HEK293 (cell line): ENCODE measurements at regions not wholly inside any gene's neighbourhood (a gene's known extent, or its start where the extent isn't known, plus 50 kb on each side); places are given as distances from the start of the nearest gene placed in this dataset.

Experiments used
- CTCF ChIA-PET: fragments of 350-600 bp; formaldehyde crosslinking; extraction: SDS; loops from one replicate; lab custom pipeline; 2021; ENCODE audit warnings: antibody characterized with exemption; lab: Yijun Ruan, JAX
- POLR2A ChIA-PET: fragments of 300-600 bp; formaldehyde crosslinking; extraction: SDS; loops from one replicate; lab custom pipeline; 2020; ENCODE audit warnings: antibody characterized with exemption, inconsistent platforms; lab: Yijun Ruan, JAX
- H3K27ac ChIP-seq: fragments of 200-500 bp; sonication (Bioruptor generic); 2 replicates; pipeline ENCODE4 v1.5.1; 2014; ENCODE audit warnings: low read depth, low read length, control low read depth, inconsistent platforms; ENCODE audit errors: extremely low read depth
- H3K36me3 ChIP-seq, 2 experiments: fragments of 200-500 bp in 1 of 2; sonication (Bioruptor generic) in 1 of 2; 1 replicate in 1 of 2; 2 replicates in 1 of 2; pipeline ENCODE4 v1.5.1; 2014 to 2017; ENCODE audit warnings: inconsistent platforms in 2 of 2, low read length in 2 of 2; ENCODE audit not compliant: control insufficient read depth in 2 of 2, insufficient read depth in 1 of 2
- H3K4me1 ChIP-seq: fragments of 200-500 bp; sonication (Bioruptor generic); 2 replicates; pipeline ENCODE4 v1.5.1; 2014; ENCODE audit warnings: mild to moderate bottlenecking, low read length, inconsistent platforms; ENCODE audit not compliant: control insufficient read depth, insufficient read depth
- H3K4me3 ChIP-seq: 2 replicates; pipeline ENCODE4 v1.5.1; 2011; ENCODE audit warnings: low read depth, mild to moderate bottlenecking, control low read depth, low read length, moderate library complexity
- H3K9me3 ChIP-seq: fragments of 200-500 bp; sonication (Bioruptor generic); 2 replicates; pipeline ENCODE4 v1.5.1; 2014; ENCODE audit warnings: low read depth, low read length, inconsistent platforms; ENCODE audit not compliant: control insufficient read depth, insufficient read depth
- BCL11A ChIP-seq: fragments of 450-650 bp; formaldehyde crosslinking; IDR thresholded peaks from 2 replicates; pipeline ENCODE4 v1.5.1; 2016; ENCODE audit warnings: low read depth, missing biosample characterization, missing genetic modification characterization
- KLF9 ChIP-seq: fragments of 450-650 bp; formaldehyde crosslinking; IDR thresholded peaks from 2 replicates; pipeline ENCODE4 v1.5.1; 2016; ENCODE audit warnings: missing biosample characterization, missing genetic modification characterization, low read depth
- SP7 ChIP-seq: fragments of 450-650 bp; formaldehyde crosslinking; IDR thresholded peaks from 2 replicates; pipeline ENCODE4 v1.5.1; 2016; ENCODE audit warnings: missing biosample characterization, missing genetic modification characterization
- TCF7L2 ChIP-seq: IDR thresholded peaks from 2 replicates; pipeline ENCODE4 v1.6.1; 2011; ENCODE audit warnings: low read depth, mild to moderate bottlenecking, inconsistent platforms, low read length, moderate library complexity, borderline replicate concordance
- YY2 ChIP-seq: fragments of 450-650 bp; formaldehyde crosslinking; IDR thresholded peaks from 2 replicates; pipeline ENCODE4 v1.5.1; 2016; ENCODE audit warnings: missing biosample characterization, missing genetic modification characterization
- ZBTB1 ChIP-seq: fragments of 450-650 bp; formaldehyde crosslinking; IDR thresholded peaks from 2 replicates; pipeline ENCODE4 v1.5.1; 2016; ENCODE audit warnings: missing biosample characterization, missing genetic modification characterization
- ZNF112 ChIP-seq: fragments of 450-650 bp; formaldehyde crosslinking; IDR thresholded peaks from 2 replicates; pipeline ENCODE4 v1.5.0; 2017; ENCODE audit warnings: missing biosample characterization, missing genetic modification characterization
- ZNF19 ChIP-seq: fragments of 450-650 bp; formaldehyde crosslinking; IDR thresholded peaks from 2 replicates; pipeline ENCODE4; 2016; ENCODE audit warnings: missing biosample characterization, missing genetic modification characterization, low read depth
- ZNF23 ChIP-seq: fragments of 450-650 bp; formaldehyde crosslinking; IDR thresholded peaks from 2 replicates; pipeline ENCODE4 v1.5.1; 2016; ENCODE audit warnings: missing biosample characterization, missing genetic modification characterization, borderline replicate concordance
- ZNF248 ChIP-seq: fragments of 450-650 bp; formaldehyde crosslinking; IDR thresholded peaks from 2 replicates; pipeline ENCODE4 v1.5.1; 2017; ENCODE audit warnings: missing biosample characterization, missing genetic modification characterization
- ZNF416 ChIP-seq: fragments of 450-650 bp; formaldehyde crosslinking; IDR thresholded peaks from 2 replicates; pipeline ENCODE4 v1.5.1; 2016; ENCODE audit warnings: missing biosample characterization, missing genetic modification characterization
- ZNF596 ChIP-seq: fragments of 450-650 bp; IDR thresholded peaks from 2 replicates; pipeline ENCODE4 v1.5.0; 2018; ENCODE audit warnings: missing biosample characterization, mild to moderate bottlenecking, missing genetic modification characterization, moderate library complexity
- ZNF701 ChIP-seq: fragments of 450-650 bp; formaldehyde crosslinking; IDR thresholded peaks from 2 replicates; pipeline ENCODE4 v1.5.1; 2016; ENCODE audit warnings: missing biosample characterization, missing genetic modification characterization
- ZNF837 ChIP-seq: fragments of 450-650 bp; formaldehyde crosslinking; IDR thresholded peaks from 2 replicates; pipeline ENCODE4 v1.5.1; 2016; ENCODE audit warnings: missing biosample characterization, missing genetic modification characterization
- TF ChIP-seq, protein P1 (sequence below): fragments of 450-650 bp; formaldehyde crosslinking; IDR thresholded peaks from 2 replicates; pipeline ENCODE4 v1.5.1; 2016; ENCODE audit warnings: missing biosample characterization, missing genetic modification characterization
- TF ChIP-seq, protein P2 (sequence below): fragments of 450-650 bp; formaldehyde crosslinking; IDR thresholded peaks from 2 replicates; pipeline ENCODE4 v1.5.1; 2016; ENCODE audit warnings: missing biosample characterization, missing genetic modification characterization, borderline replicate concordance
- TF ChIP-seq, protein P3 (sequence below): fragments of 450-650 bp; formaldehyde crosslinking; IDR thresholded peaks from 2 replicates; pipeline ENCODE4 v1.5.1; 2017; ENCODE audit warnings: missing biosample characterization, missing genetic modification characterization
- TF ChIP-seq, protein P4 (sequence below): fragments of 450-650 bp; IDR thresholded peaks from 2 replicates; pipeline ENCODE4 v1.5.1; 2018; ENCODE audit warnings: missing biosample characterization, missing genetic modification characterization

- TF ChIP-seq TCF7L2 (no peak), BCL11A (tag by site-specific recombination) (no peak), KLF9 (tag by site-specific recombination) (no peak), ZBTB1 (tag by site-specific recombination) (no peak), ZNF23 (tag by site-specific recombination) (no peak), ZNF416 (tag by site-specific recombination) (no peak), ZNF248 (tag by site-specific recombination) (no peak), SP7 (no peak), YY2 (no peak), ZNF837 (tag by site-specific recombination) (no peak), ZNF701 (tag by site-specific recombination) (no peak), ZNF19 (tag by site-specific recombination) (no peak), ZNF112 (tag by site-specific recombination) (no peak), ZNF596 (tag by site-specific recombination) (no peak)
- TF ChIP-seq, protein P1, sequence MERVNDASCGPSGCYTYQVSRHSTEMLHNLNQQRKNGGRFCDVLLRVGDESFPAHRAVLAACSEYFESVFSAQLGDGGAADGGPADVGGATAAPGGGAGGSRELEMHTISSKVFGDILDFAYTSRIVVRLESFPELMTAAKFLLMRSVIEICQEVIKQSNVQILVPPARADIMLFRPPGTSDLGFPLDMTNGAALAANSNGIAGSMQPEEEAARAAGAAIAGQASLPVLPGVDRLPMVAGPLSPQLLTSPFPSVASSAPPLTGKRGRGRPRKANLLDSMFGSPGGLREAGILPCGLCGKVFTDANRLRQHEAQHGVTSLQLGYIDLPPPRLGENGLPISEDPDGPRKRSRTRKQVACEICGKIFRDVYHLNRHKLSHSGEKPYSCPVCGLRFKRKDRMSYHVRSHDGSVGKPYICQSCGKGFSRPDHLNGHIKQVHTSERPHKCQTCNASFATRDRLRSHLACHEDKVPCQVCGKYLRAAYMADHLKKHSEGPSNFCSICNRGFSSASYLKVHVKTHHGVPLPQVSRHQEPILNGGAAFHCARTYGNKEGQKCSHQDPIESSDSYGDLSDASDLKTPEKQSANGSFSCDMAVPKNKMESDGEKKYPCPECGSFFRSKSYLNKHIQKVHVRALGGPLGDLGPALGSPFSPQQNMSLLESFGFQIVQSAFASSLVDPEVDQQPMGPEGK (tag by site-specific recombination) = no peak
- TF ChIP-seq, protein P2, sequence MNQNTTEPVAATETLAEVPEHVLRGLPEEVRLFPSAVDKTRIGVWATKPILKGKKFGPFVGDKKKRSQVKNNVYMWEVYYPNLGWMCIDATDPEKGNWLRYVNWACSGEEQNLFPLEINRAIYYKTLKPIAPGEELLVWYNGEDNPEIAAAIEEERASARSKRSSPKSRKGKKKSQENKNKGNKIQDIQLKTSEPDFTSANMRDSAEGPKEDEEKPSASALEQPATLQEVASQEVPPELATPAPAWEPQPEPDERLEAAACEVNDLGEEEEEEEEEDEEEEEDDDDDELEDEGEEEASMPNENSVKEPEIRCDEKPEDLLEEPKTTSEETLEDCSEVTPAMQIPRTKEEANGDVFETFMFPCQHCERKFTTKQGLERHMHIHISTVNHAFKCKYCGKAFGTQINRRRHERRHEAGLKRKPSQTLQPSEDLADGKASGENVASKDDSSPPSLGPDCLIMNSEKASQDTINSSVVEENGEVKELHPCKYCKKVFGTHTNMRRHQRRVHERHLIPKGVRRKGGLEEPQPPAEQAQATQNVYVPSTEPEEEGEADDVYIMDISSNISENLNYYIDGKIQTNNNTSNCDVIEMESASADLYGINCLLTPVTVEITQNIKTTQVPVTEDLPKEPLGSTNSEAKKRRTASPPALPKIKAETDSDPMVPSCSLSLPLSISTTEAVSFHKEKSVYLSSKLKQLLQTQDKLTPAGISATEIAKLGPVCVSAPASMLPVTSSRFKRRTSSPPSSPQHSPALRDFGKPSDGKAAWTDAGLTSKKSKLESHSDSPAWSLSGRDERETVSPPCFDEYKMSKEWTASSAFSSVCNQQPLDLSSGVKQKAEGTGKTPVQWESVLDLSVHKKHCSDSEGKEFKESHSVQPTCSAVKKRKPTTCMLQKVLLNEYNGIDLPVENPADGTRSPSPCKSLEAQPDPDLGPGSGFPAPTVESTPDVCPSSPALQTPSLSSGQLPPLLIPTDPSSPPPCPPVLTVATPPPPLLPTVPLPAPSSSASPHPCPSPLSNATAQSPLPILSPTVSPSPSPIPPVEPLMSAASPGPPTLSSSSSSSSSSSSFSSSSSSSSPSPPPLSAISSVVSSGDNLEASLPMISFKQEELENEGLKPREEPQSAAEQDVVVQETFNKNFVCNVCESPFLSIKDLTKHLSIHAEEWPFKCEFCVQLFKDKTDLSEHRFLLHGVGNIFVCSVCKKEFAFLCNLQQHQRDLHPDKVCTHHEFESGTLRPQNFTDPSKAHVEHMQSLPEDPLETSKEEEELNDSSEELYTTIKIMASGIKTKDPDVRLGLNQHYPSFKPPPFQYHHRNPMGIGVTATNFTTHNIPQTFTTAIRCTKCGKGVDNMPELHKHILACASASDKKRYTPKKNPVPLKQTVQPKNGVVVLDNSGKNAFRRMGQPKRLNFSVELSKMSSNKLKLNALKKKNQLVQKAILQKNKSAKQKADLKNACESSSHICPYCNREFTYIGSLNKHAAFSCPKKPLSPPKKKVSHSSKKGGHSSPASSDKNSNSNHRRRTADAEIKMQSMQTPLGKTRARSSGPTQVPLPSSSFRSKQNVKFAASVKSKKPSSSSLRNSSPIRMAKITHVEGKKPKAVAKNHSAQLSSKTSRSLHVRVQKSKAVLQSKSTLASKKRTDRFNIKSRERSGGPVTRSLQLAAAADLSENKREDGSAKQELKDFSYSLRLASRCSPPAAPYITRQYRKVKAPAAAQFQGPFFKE = no peak
- TF ChIP-seq, protein P3, sequence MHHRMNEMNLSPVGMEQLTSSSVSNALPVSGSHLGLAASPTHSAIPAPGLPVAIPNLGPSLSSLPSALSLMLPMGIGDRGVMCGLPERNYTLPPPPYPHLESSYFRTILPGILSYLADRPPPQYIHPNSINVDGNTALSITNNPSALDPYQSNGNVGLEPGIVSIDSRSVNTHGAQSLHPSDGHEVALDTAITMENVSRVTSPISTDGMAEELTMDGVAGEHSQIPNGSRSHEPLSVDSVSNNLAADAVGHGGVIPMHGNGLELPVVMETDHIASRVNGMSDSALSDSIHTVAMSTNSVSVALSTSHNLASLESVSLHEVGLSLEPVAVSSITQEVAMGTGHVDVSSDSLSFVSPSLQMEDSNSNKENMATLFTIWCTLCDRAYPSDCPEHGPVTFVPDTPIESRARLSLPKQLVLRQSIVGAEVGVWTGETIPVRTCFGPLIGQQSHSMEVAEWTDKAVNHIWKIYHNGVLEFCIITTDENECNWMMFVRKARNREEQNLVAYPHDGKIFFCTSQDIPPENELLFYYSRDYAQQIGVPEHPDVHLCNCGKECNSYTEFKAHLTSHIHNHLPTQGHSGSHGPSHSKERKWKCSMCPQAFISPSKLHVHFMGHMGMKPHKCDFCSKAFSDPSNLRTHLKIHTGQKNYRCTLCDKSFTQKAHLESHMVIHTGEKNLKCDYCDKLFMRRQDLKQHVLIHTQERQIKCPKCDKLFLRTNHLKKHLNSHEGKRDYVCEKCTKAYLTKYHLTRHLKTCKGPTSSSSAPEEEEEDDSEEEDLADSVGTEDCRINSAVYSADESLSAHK (tag by site-specific recombination) = no peak
- TF ChIP-seq, protein P4, sequence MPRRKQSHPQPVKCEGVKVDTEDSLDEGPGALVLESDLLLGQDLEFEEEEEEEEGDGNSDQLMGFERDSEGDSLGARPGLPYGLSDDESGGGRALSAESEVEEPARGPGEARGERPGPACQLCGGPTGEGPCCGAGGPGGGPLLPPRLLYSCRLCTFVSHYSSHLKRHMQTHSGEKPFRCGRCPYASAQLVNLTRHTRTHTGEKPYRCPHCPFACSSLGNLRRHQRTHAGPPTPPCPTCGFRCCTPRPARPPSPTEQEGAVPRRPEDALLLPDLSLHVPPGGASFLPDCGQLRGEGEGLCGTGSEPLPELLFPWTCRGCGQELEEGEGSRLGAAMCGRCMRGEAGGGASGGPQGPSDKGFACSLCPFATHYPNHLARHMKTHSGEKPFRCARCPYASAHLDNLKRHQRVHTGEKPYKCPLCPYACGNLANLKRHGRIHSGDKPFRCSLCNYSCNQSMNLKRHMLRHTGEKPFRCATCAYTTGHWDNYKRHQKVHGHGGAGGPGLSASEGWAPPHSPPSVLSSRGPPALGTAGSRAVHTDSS = no peak
- ChIA-PET POLR2A (no interaction called here), CTCF (interaction anchor here (0.5 to 0.6 kb wide), 2 partner anchors 32 to 183 kb away, joined by 3 to 4 read pairs; no protein-coding TSS in a partner anchor)
- Histone ChIP-seq H3K4me3 (no peak overlapping the region), H3K27ac (no peak overlapping the region), H3K36me3 (no peaks in the 10 kb centered on the region), H3K9me3 (no peaks in the 10 kb centered on the region), H3K4me1 (no peaks in the 10 kb centered on the region)
Measured at GRCh38 chr14:89493406-89493805, 76.4 kb upstream of the FOXN3 start.
